T-cell (primary cell): ENCODE measurements at regions not wholly inside any gene's neighbourhood (a gene's known extent, or its start where the extent isn't known, plus 50 kb on each side); places are given as distances from the start of the nearest gene placed in this dataset.

Experiments used
- ATAC-seq, 4 experiments: fragments of 200-7000 bp in 3 of 4; fragments of 150-1000 bp in 1 of 4; cut with Tn5 transposase; replicated peaks in 1 of 4; 1 replicate in 3 of 4; 2 replicates in 1 of 4; pipeline ENCODE4 v1.10.0; 2021; ENCODE audit warnings: moderate library complexity in 3 of 4, mild to moderate bottlenecking in 2 of 4, moderate number of reproducible peaks in 1 of 4
- CTCF ChIA-PET, 2 donors: fragments of 300-600 bp; sonication (Branson Sonifier 250); formaldehyde crosslinking; loops; one replicate each; lab custom pipeline; 2022; ENCODE audit warnings: antibody characterized with exemption in 2 of 2; lab: Charles Lee
- POLR2A ChIA-PET, 2 donors: fragments of 300-600 bp; sonication (Branson Sonifier 250); formaldehyde crosslinking; loops; one replicate each; lab custom pipeline; 2022; ENCODE audit warnings: antibody characterized with exemption in 2 of 2; lab: Charles Lee
- DNase-seq, 35 experiments: peaks; one replicate each; pipeline versions ENCODE4 v3.0.0 to v3.0.0-alpha.2; 2013 to 2023
- H3K27ac ChIP-seq: one replicate; pipeline ENCODE4 v1.5.1; 2013; ENCODE audit warnings: low read length
- H3K27me3 ChIP-seq, 2 experiments: replicated peaks in 1 of 2; 1 replicate in 1 of 2; 2 replicates in 1 of 2; pipeline versions ENCODE4 v1.6.1 to v1.7.0; 2013; ENCODE audit warnings: low read length in 1 of 2, mixed read lengths in 1 of 2; ENCODE audit not compliant: control insufficient read depth in 2 of 2, insufficient read depth in 2 of 2; ENCODE audit errors: extremely low read depth in 1 of 2
- H3K36me3 ChIP-seq, 2 donors: 1 replicate in 1 of 2; 2 replicates in 1 of 2; pipeline versions ENCODE4 v1.6.1 to v1.7.0; 2013; ENCODE audit warnings: low read length in 1 of 2; ENCODE audit not compliant: control insufficient read depth in 2 of 2, insufficient read depth in 1 of 2; ENCODE audit errors: extremely low read depth in 1 of 2
- H3K4me1 ChIP-seq, 2 experiments: 1 replicate in 1 of 2; 2 replicates in 1 of 2; pipeline versions ENCODE4 v1.6.1 to v1.7.0; 2013; ENCODE audit warnings: low read length in 2 of 2, mixed read lengths in 1 of 2; ENCODE audit not compliant: insufficient read depth in 2 of 2, control insufficient read depth in 1 of 2; ENCODE audit errors: extremely low read depth in 1 of 2
- H3K4me3 ChIP-seq, 2 donors: 1 replicate in 1 of 2; 2 replicates in 1 of 2; pipeline versions ENCODE4 v1.5.1 to v1.7.0; 2013; ENCODE audit warnings: mild to moderate bottlenecking in 2 of 2, low read length in 1 of 2, moderate library complexity in 1 of 2; ENCODE audit not compliant: control insufficient read depth in 1 of 2; ENCODE audit errors: extremely low read depth in 1 of 2
- H3K9me3 ChIP-seq: 2 replicates; pipeline ENCODE4 v1.7.0; 2013
- H3K27ac Mint-ChIP-seq, 2 donors: one replicate each; pipeline ENCODE4 v1.8.0; 2020 to 2021; ENCODE audit warnings: mild to moderate bottlenecking in 2 of 2, mixed read lengths in 2 of 2
- H3K27me3 Mint-ChIP-seq, 2 donors: one replicate each; pipeline ENCODE4 v1.8.0; 2021 to 2022; ENCODE audit warnings: mixed read lengths in 2 of 2
- H3K36me3 Mint-ChIP-seq: one replicate; pipeline ENCODE4 v1.8.0; 2021; ENCODE audit warnings: mixed read lengths
- H3K4me1 Mint-ChIP-seq, 3 donors: one replicate each; pipeline ENCODE4 v1.8.0; 2020 to 2022; ENCODE audit warnings: mixed read lengths in 3 of 3, mild to moderate bottlenecking in 1 of 3
- H3K4me3 Mint-ChIP-seq, 3 donors: one replicate each; pipeline ENCODE4 v1.8.0; 2020 to 2022; ENCODE audit warnings: mild to moderate bottlenecking in 3 of 3, mixed read lengths in 3 of 3, moderate library complexity in 3 of 3
- H3K9me3 Mint-ChIP-seq, 3 donors: one replicate each; pipeline ENCODE4 v1.8.0; 2020 to 2022; ENCODE audit warnings: mixed read lengths in 3 of 3
- WGBS: methylation state at CpG from one replicate; pipeline ENCODE4 v1.1.5; 2013; ENCODE audit warnings: missing lambda C conversion rate; ENCODE audit not compliant: insufficient coverage; 5-methylcytosine and 5-hydroxymethylcytosine counted together

DNA sequence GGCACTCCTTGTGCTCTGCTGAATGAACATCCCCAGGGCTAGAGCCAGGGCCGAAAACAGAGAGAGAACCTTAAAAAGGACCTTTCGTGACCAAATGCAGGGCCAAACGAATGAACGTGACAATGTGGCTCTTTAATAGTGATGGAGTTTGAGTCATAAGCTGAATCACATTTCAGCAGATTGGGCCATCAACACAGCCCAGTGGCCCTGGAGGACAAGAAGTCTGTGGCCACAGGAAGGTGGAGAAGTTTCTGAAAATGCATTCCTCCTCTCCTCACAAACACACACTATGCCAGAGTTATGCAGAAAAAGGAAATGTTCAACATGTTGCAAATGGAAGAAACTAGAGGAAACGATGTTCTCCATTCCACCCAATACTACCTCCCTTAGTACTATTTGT, 415.8 kb downstream of the HRH4 start:
- no peak for DNase-seq
- H3K36me3 ChIP-seq: no peaks in the 10 kb centered on the region
- no peak overlapping the region for H3K27ac ChIP-seq
- H3K36me3 Mint-ChIP-seq: no peaks in the 10 kb centered on the region
- no peaks in the 10 kb centered on the region for H3K9me3 ChIP-seq
- H3K4me3 Mint-ChIP-seq: no peak overlapping the region
- H3K4me3 ChIP-seq: no peak overlapping the region
- no peaks in the 10 kb centered on the region for H3K4me1 ChIP-seq
- no peak overlapping the region for H3K27ac Mint-ChIP-seq
- 100% methylated on average over 1 of the region's 5 CpGs for WGBS
- ATAC-seq: no peak
- ChIA-PET POLR2A (no interaction called here), CTCF (no interaction called here)
- H3K27me3 ChIP-seq: no peaks in the 10 kb centered on the region
- H3K27me3 Mint-ChIP-seq: peaks cover 0 to 3% of the 10 kb centered on the region in 2 donors
- peaks cover 0 to 10% (median 0%) of the 10 kb centered on the region in 3 donors for H3K9me3 Mint-ChIP-seq
- no peaks in the 10 kb centered on the region for H3K4me1 Mint-ChIP-seq

DNA sequence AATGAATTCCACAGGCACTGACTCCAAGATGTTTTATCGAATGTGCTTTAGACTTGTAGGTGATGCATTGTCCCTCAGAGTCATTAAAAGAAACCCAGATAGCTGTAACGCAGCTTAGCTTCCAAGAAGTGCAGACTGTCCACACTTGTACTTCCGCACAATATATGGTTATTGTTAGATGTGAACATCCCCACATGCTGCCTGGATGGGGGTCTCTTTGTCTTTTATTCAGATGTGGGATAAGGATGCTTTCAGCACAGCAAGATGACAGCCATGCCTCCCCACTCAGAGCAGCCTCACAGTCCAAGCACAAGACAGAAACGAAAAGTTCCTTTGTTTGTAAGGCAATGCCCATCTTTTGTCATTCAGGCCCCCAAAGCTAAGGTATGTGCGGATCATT, 416.6 kb downstream of the HRH4 start:
- Histone ChIP-seq H3K36me3 (no peaks in the 10 kb centered on the region), H3K4me3 (no peak overlapping the region), H3K27ac (no peak overlapping the region), H3K4me1 (no peaks in the 10 kb centered on the region), H3K27me3 (no peaks in the 10 kb centered on the region), H3K9me3 (no peaks in the 10 kb centered on the region)
- H3K27me3 Mint-ChIP-seq: peaks cover 0 to 3% of the 10 kb centered on the region in 2 donors
- no peaks in the 10 kb centered on the region for H3K4me1 Mint-ChIP-seq
- H3K9me3 Mint-ChIP-seq: peaks cover 0 to 10% (median 0%) of the 10 kb centered on the region in 3 donors
- no peak overlapping the region for H3K27ac Mint-ChIP-seq
- no peak overlapping the region for H3K4me3 Mint-ChIP-seq
- WGBS: 50% methylated on average over 2 of the region's 5 CpGs
- POLR2A ChIA-PET: no interaction called here
- no peak for DNase-seq
- no peak for ATAC-seq
- H3K36me3 Mint-ChIP-seq: no peaks in the 10 kb centered on the region
- CTCF ChIA-PET: no interaction called here

DNA sequence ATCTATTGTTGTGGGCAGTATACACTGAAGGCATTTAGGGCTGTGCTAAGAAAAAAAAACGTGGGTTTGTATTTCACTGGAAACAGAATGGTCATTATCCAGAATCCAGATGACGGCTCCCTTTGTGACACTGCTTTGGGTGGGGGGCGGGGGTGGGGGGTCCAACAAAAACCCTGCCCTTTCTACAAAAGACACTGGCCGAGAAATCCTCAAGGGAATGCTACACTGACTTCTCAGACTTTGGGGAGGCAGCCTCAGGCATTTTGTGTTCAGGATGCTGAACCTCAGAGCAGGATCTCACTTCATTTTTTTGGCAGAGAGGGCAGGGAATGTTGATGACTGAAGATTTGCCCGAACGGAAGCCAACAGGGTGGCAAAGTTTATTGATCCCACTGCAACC, 417.1 kb downstream of the HRH4 start:
- ATAC-seq: no peak
- 75% methylated on average over 1 of the region's 6 CpGs for WGBS
- peaks cover 0 to 10% (median 0%) of the 10 kb centered on the region in 3 donors for H3K9me3 Mint-ChIP-seq
- Histone ChIP-seq H3K27ac (no peak overlapping the region), H3K4me3 (no peak overlapping the region), H3K4me1 (no peaks in the 10 kb centered on the region), H3K36me3 (no peaks in the 10 kb centered on the region), H3K27me3 (no peaks in the 10 kb centered on the region), H3K9me3 (no peaks in the 10 kb centered on the region)
- no peak overlapping the region for H3K4me3 Mint-ChIP-seq
- POLR2A ChIA-PET: no interaction called here
- H3K4me1 Mint-ChIP-seq: no peaks in the 10 kb centered on the region
- no peaks in the 10 kb centered on the region for H3K36me3 Mint-ChIP-seq
- no peak for DNase-seq
- peaks cover 0 to 3% of the 10 kb centered on the region in 2 donors for H3K27me3 Mint-ChIP-seq
- CTCF ChIA-PET: no interaction called here
- no peak overlapping the region for H3K27ac Mint-ChIP-seq

DNA sequence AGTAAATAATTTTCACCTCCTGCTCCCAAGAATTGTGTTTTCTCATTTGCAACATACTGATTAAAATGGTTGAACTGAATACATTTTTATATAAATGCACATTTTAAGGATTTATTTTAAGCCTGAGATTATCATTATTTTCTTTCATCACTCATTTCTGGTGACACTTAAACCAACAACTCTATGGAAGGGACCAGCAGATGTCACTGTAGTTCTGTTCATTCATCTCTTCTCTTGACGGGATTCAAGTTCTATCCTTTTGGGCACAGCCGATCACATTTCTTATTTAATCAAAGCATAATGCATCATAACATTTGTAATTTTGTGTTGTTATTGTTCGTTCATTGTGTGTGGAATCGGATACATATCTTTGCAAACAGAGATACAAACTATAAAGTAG, 417.9 kb downstream of the HRH4 start:
- H3K4me3 Mint-ChIP-seq: no peak overlapping the region
- H3K36me3 Mint-ChIP-seq: no peaks in the 10 kb centered on the region

DNA sequence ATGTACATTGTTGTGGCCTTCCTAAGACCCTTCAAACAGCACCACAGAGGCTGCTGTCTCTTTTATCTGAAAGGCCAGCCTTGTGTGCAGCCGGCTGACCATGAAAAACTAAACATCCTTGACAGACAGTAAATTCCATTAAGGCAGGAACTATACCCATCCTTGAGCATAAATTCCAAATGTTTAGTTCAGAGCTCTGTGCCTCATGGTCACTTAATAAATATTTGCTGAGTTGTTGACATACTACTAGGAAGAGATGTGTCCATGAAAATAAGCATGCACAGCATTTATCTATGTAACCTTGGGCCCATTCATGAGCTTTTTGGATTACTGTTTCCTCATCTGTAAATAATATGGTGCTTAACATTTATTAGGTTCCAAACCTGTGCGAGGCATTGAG, 424.8 kb downstream of the HRH4 start:
- no peaks in the 10 kb centered on the region for H3K36me3 Mint-ChIP-seq
- CTCF ChIA-PET: no interaction called here
- DNase-seq (no peak), ATAC-seq (no peak)
- no peak overlapping the region for H3K27ac Mint-ChIP-seq
- no peaks in the 10 kb centered on the region for H3K4me1 Mint-ChIP-seq
- Histone ChIP-seq H3K27me3 (no peaks in the 10 kb centered on the region), H3K9me3 (no peaks in the 10 kb centered on the region), H3K36me3 (no peaks in the 10 kb centered on the region), H3K27ac (no peak overlapping the region), H3K4me3 (no peak overlapping the region), H3K4me1 (no peaks in the 10 kb centered on the region)
- no CpG with 5 or more reads among the region's 2 CpGs for WGBS
- POLR2A ChIA-PET: no interaction called here
- H3K27me3 Mint-ChIP-seq: no peaks in the 10 kb centered on the region
- H3K9me3 Mint-ChIP-seq: peaks cover 0 to 11% (median 0%) of the 10 kb centered on the region in 3 donors
- H3K4me3 Mint-ChIP-seq: no peak overlapping the region

More for the DNA sequence above, 417.9 kb downstream of the HRH4 start:
- ChIA-PET POLR2A (no interaction called here), CTCF (no interaction called here)
- Mint-ChIP-seq H3K9me3 (peaks cover 0 to 7% (median 0%) of the 10 kb centered on the region in 3 donors), H3K27me3 (peaks cover 0 to 3% of the 10 kb centered on the region in 2 donors), H3K4me1 (no peaks in the 10 kb centered on the region), H3K27ac (no peak overlapping the region)
- H3K36me3 ChIP-seq: no peaks in the 10 kb centered on the region
- no CpG with 5 or more reads among the region's 4 CpGs for WGBS
- no peak overlapping the region for H3K27ac ChIP-seq
- no peaks in the 10 kb centered on the region for H3K27me3 ChIP-seq
- no peaks in the 10 kb centered on the region for H3K4me1 ChIP-seq
- H3K9me3 ChIP-seq: no peaks in the 10 kb centered on the region
- H3K4me3 ChIP-seq: no peak overlapping the region
- DNase-seq: no peak
- no peak for ATAC-seq

DNA sequence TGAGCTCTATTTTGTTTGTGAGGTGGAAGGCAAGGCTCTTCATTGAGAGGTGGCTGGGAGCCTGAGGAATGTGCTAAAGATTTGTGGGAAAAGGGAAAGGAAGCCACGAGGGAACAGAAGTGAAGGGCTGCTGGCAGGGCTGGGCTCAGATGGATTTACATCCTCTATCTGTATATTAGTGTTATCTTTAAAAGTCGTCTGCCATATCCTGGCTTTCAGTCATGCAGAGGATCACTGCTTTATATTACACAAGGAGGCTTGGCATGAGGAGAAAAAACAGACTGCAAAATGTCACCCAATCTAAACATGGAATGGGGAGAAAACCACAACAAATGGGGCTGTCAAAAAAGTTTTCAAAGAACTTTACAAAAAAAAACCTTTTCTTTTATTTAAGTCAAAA, 434.4 kb downstream of the HRH4 start:
- DNase-seq (no peak), ATAC-seq (no peak)
- no peak overlapping the region for H3K27ac Mint-ChIP-seq
- H3K36me3 Mint-ChIP-seq: no peaks in the 10 kb centered on the region
- no peaks in the 10 kb centered on the region for H3K9me3 ChIP-seq
- H3K9me3 Mint-ChIP-seq: peaks cover 0 to 22% (median 4%) of the 10 kb centered on the region in 3 donors
- H3K27me3 ChIP-seq: no peaks in the 10 kb centered on the region
- H3K4me3 Mint-ChIP-seq: no peak overlapping the region
- H3K4me1 Mint-ChIP-seq: no peaks in the 10 kb centered on the region
- no peaks in the 10 kb centered on the region for H3K4me1 ChIP-seq
- peaks cover under 1 to 6% of the 10 kb centered on the region in 2 donors for H3K27me3 Mint-ChIP-seq
- ChIA-PET POLR2A (no interaction called here), CTCF (no interaction called here)
- H3K4me3 ChIP-seq: no peak overlapping the region
- 25% methylated on average over 1 of the region's 2 CpGs for WGBS
- no peaks in the 10 kb centered on the region for H3K36me3 ChIP-seq
- H3K27ac ChIP-seq: no peak overlapping the region

DNA sequence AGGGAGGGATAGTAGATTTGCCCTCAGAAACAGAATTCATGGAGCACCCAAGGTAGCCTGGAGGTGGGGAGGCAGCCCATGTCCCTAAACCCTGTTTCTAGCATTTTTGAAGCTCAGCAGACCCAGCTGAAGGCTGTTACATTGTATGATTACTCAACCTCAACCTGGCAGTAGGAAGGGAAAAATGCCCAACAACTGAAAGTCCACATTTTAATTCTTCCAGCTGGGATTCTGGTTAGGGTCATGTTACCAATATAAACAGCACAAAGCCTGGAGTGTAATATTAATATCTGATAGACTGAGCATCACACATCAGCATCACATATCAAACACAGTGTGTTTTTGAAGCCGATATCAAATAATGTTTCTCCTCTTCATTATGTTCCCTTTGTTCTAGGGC, 437.0 kb downstream of the HRH4 start:
- peaks cover 1 to 13% of the 10 kb centered on the region in 2 donors for H3K27me3 Mint-ChIP-seq
- ChIA-PET CTCF (no interaction called here), POLR2A (interaction anchor here in 1 of 2 donors (0.7 kb wide), 1 partner anchor 309 kb away, joined by 3 read pairs; no protein-coding TSS in a partner anchor)
- no CpG with 5 or more reads among the region's 1 CpG for WGBS
- Histone ChIP-seq H3K27me3 (no peaks in the 10 kb centered on the region), H3K36me3 (no peaks in the 10 kb centered on the region), H3K4me1 (no peaks in the 10 kb centered on the region), H3K4me3 (no peak overlapping the region), H3K27ac (no peak overlapping the region), H3K9me3 (no peaks in the 10 kb centered on the region)
- no peaks in the 10 kb centered on the region for H3K4me1 Mint-ChIP-seq
- peaks cover 7 to 24% (median 13%) of the 10 kb centered on the region in 3 donors for H3K9me3 Mint-ChIP-seq
- DNase-seq (no peak), ATAC-seq (no peak)
- no peaks in the 10 kb centered on the region for H3K36me3 Mint-ChIP-seq
- no peak overlapping the region for H3K27ac Mint-ChIP-seq
- H3K4me3 Mint-ChIP-seq: no peak overlapping the region
